Mesodermal cell (in vitro differentiated cells): ENCODE measurements at regions not wholly inside any gene's neighbourhood (a gene's known extent, or its start where the extent isn't known, plus 50 kb on each side); places are given as distances from the start of the nearest gene placed in this dataset.

ENCODE experiments used
- H3K27ac ChIP-seq: 2 replicates; pipeline ENCODE4 v1.7.0; 2013; ENCODE audit warnings: mild to moderate bottlenecking, low read depth, low read length, moderate library complexity; ENCODE audit not compliant: severe bottlenecking
- H3K36me3 ChIP-seq: 2 replicates; pipeline ENCODE4 v1.7.1; 2013; ENCODE audit warnings: mild to moderate bottlenecking, low read length, moderate library complexity; ENCODE audit not compliant: control insufficient read depth, insufficient read depth
- H3K4me1 ChIP-seq: one replicate; pipeline ENCODE4 v1.7.1; 2013; ENCODE audit warnings: mild to moderate bottlenecking, low read length; ENCODE audit not compliant: insufficient read depth, control insufficient read depth, poor library complexity, severe bottlenecking
- H3K4me3 ChIP-seq: 2 replicates; pipeline ENCODE4 v1.7.0; 2013; ENCODE audit warnings: low read length, control low read depth, mild to moderate bottlenecking; ENCODE audit not compliant: insufficient read depth, poor library complexity, severe bottlenecking; ENCODE audit errors: extremely low read depth
- H3K9me3 ChIP-seq: 2 replicates; pipeline ENCODE4 v1.7.1; 2013; ENCODE audit warnings: mild to moderate bottlenecking, low read length, moderate library complexity; ENCODE audit not compliant: control insufficient read depth
- WGBS, 2 experiments: methylation state at CpG; one replicate each; pipeline ENCODE4 v1.1.5; 2013; ENCODE audit warnings: missing lambda C conversion rate in 2 of 2; ENCODE audit not compliant: insufficient coverage in 2 of 2; 5-methylcytosine and 5-hydroxymethylcytosine counted together

DNA sequence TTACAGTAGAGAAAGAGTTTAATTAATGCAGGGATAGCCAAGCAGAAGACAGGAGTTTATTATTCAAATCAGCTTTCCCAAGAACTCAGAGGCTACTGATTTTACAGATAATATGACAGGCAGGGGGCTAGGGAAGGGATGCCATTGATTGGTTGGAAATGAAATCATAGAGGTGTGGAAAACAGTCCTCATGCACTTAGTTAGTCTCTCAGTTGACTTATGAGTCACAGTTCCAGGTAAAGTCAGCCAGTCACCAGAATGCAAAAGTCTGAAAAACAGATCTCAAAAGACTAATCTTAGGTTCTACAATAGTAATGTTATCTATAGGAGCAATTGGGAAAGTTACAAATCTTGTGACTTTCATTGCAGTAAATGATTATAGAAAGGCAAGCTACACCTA is 676.4 kb upstream of the CHAC2 start:
- H3K36me3 ChIP-seq, result no peaks in the 10 kb centered on the region
- H3K4me3 ChIP-seq, result no peak overlapping the region
- no peaks in the 10 kb centered on the region for H3K9me3 ChIP-seq

GRCh38 chr2:53087874-53088461 is 679.6 kb upstream of the CHAC2 start:
- Histone ChIP-seq H3K9me3 (no peaks in the 10 kb centered on the region), H3K4me1 (peaks cover 4% of the 10 kb centered on the region), H3K36me3 (no peaks in the 10 kb centered on the region), H3K27ac (peak overlapping the region; percentile 42), H3K4me3 (no peak overlapping the region)
- 82 to 100% methylated on average over 2 to 3 of the region's 4 CpGs for WGBS, 2 experiments

More for the DNA sequence above, 676.4 kb upstream of the CHAC2 start:
- H3K4me1 ChIP-seq, result peaks cover 4% of the 10 kb centered on the region
- H3K27ac ChIP-seq, result no peak overlapping the region

DNA sequence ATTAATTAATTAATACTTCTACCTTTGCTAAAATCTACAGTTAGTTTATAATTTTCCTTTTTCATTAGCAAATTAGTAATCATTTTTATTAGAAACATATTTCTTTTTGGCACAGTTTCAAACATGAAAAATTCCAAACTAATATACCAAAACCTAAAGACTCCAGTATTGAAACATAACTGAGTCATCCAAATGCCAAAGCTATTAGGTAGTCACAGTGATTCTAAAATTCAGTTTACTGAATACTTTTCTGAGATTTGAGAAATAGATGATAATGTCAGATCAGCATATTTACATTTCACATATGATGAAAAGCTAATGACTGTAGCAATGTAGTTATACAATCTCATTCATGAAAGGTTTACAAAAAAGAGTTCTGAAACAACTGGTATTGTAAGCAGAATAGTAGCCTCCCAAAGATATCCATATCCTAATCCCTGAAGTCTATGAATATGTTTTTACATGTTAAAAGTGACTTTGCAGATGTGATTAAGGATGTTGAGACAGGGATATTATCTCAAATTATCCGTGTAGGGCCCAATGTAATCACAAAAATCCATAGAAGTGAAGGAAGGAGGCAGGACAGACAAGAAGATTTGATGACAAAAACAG is 680.2 kb upstream of the CHAC2 start:
- Histone ChIP-seq H3K36me3 (no peaks in the 10 kb centered on the region), H3K9me3 (no peaks in the 10 kb centered on the region), H3K4me1 (peaks cover 4% of the 10 kb centered on the region), H3K4me3 (no peak overlapping the region), H3K27ac (peak overlapping the region; percentile 42)
- WGBS, 2 experiments, result 78% methylated on average over 1 of the region's 1 CpG; no CpG with 5 or more reads in 1 of the 2 experiments

DNA sequence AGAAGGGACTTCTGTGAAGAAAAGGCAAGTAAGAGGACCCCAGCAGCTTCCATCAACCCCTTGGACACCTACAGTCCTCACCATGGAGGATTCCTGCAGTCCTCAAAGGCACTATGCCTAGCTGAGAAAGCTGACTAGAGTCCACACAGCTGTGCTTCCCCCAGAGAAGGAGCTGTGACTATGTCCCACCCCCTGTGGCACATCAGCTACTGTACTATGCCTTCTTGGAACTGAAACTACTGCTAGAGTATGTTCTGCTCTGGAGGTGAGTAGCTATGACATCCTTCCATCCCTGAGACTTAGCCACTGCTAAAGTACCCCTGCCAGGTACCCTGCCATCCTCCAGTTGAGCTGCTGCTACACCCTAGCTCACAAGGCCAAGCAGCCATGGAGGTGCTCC is 690.2 kb upstream of the CHAC2 start:
- Histone ChIP-seq H3K4me3 (no peak overlapping the region), H3K9me3 (peaks cover 4% of the 10 kb centered on the region), H3K36me3 (no peaks in the 10 kb centered on the region), H3K4me1 (no peaks in the 10 kb centered on the region), H3K27ac (no peak overlapping the region)

GRCh38 chr2:53075760-53076159 is 691.8 kb upstream of the CHAC2 start:
- H3K27ac ChIP-seq, result no peak overlapping the region
- H3K4me1 ChIP-seq, result no peaks in the 10 kb centered on the region
- H3K4me3 ChIP-seq, result no peak overlapping the region
- no peaks in the 10 kb centered on the region for H3K36me3 ChIP-seq
- 100% methylated on average over 1 of the region's 1 CpG; no CpG with 5 or more reads in 1 of the 2 experiments for WGBS, 2 experiments
- H3K9me3 ChIP-seq, result no peaks in the 10 kb centered on the region

GRCh38 chr2:53067533-53067932 is 700.1 kb upstream of the CHAC2 start:
- Histone ChIP-seq H3K4me3 (no peak overlapping the region), H3K4me1 (peaks cover 8% of the 10 kb centered on the region), H3K9me3 (no peaks in the 10 kb centered on the region), H3K27ac (peak overlapping the region; percentile 68), H3K36me3 (no peaks in the 10 kb centered on the region)
- WGBS, 2 experiments, result 50 to 69% methylated on average over 2 of the region's 2 CpGs

DNA sequence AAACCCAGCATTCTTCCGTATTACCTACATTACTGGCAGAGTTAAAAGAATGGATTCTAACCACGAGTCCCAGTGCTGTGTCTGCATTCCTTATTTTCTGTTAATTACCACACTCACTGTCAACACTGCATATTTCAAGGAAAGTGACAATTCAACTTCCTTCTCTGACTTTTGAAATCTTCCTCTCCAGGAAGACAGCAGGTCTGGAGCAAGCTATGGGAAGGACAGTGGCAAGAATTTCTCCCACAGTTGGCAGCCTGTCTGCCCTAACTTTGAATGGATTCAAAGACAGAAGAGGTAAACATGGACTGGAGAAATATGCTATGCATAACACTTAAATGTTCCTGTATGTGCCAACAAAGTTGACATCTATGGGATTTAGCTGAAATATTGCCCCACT is 700.5 kb upstream of the CHAC2 start:
- H3K27ac ChIP-seq, result peak overlapping the region; percentile 68
- H3K36me3 ChIP-seq, result no peaks in the 10 kb centered on the region
- WGBS, 2 experiments, result 23 to 34% methylated on average over 2 of the region's 2 CpGs
- peaks cover 8% of the 10 kb centered on the region for H3K4me1 ChIP-seq
- H3K4me3 ChIP-seq, result no peak overlapping the region
- no peaks in the 10 kb centered on the region for H3K9me3 ChIP-seq

DNA sequence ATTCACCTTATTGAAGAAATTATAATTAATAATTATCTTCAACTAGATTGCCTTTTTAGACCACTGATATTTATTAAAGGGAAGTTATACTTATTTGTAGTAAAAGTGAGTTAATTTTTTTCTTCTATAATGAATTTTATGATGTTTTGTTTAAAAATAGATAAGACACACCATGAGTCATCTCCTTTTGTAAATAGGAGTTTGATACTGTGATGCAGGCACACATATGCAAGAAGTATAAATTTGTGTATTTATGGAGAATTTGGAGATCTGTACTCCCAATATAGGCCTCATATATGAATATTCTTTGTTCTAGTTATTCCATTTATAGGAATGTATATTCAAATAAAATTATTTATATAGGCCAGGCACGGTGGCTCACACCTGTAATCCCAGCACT is 703.5 kb upstream of the CHAC2 start:
- Histone ChIP-seq H3K4me1 (peaks cover 8% of the 10 kb centered on the region), H3K4me3 (no peak overlapping the region), H3K27ac (no peak overlapping the region), H3K9me3 (no peaks in the 10 kb centered on the region), H3K36me3 (no peaks in the 10 kb centered on the region)
- WGBS, 2 experiments, result 80% methylated on average over 1 of the region's 1 CpG; no CpG with 5 or more reads in 1 of the 2 experiments

DNA sequence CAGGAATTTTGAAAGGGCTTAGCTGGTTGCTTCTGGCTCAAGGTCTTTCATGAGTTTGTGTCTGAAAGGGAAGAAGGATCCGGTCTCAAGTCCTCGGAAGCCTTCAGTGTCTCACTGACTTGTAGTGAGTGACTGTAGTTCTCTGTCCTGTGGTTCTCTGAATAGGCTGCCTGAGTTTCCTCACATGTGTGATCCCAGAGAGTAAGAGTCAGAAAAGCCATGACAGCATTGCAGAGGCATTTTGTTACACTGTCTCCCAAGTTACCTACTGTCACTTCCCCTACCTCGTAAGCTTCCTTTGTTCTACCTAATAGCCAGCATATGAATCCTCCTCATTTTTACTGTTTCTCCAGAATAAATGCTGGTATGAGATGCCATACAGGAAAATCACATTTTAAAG is 709.1 kb upstream of the CHAC2 start:
- Histone ChIP-seq H3K9me3 (no peaks in the 10 kb centered on the region), H3K4me1 (no peaks in the 10 kb centered on the region), H3K27ac (peak overlapping the region; percentile 26), H3K36me3 (no peaks in the 10 kb centered on the region), H3K4me3 (no peak overlapping the region)
- 33 to 60% methylated on average over 1 of the region's 3 CpGs for WGBS, 2 experiments

- Histone ChIP-seq H3K9me3 (no peaks in the 10 kb centered on the region), H3K36me3 (no peaks in the 10 kb centered on the region), H3K4me1 (no peaks in the 10 kb centered on the region), H3K27ac (no peak overlapping the region), H3K4me3 (no peak overlapping the region)
Observed at GRCh38 chr2:53053937-53054336, 713.7 kb upstream of the CHAC2 start.

DNA sequence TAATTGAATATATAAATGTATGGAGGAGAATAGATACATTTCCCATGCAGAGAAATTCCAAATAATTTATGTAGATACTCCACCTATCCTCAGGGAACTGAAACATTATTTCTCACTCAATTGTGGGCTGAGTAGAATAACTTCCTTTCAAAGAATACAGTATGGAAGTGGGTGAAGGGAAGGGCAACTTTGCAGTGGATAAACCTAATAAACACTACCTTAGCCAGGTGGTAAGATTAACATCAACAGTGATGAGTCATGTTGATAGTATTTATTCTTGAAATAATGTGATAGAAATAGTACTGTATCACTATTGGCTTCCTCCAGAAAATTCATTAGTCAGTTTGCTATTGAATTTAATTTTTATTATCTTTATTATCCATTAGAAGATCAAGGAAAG is 716.4 kb upstream of the CHAC2 start:
- no peaks in the 10 kb centered on the region for H3K4me1 ChIP-seq
- no peak overlapping the region for H3K4me3 ChIP-seq
- no peaks in the 10 kb centered on the region for H3K36me3 ChIP-seq
- no peak overlapping the region for H3K27ac ChIP-seq
- H3K9me3 ChIP-seq, result no peaks in the 10 kb centered on the region
